ENCODE measurements at regions not wholly inside any gene's neighbourhood (a gene's known extent, or its start where the extent isn't known, plus 50 kb on each side); places are given as distances from the start of the nearest gene placed in this dataset.

DNA sequence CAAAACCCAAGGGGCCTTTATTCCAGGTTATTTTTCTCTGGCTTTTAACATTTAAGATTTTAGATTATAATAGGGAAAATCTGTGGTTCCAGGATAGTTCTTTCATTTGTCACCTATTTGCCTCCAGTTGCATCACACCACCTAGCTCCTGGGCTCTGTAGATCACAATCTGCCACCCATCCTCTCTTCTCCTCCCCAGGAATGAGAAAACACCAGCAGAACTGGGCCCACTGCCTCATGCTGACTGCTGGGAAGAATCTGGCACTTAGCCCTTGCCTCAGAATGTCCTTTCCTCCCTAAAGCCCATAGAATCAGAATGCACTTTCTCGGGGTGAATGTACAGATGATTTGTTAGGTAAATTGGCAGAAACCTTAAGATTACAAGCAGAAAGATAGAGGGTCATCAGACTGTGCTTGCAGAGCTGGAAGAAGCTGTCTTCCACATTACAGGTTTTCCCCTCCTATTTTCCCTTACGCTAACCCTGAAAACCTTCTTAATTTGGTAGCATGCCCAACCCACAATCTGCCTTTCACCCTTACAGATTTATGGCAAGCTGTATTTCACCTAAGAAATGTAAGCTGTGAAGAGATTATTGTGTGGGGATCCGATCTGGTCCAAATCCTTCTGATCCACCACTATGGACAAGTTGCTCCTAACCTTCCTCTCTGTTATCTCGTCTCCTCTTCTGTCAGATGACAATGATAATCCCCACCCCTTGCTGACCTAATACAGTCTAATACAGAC, 72.6 kb downstream of the LRRC30 start:
- no peak for DNase-seq
- no peak for ATAC-seq (ENCODE audit: low FRiP score in 2 of 2)

GRCh38 chr18:7304061-7304370, 73.1 kb downstream of the LRRC30 start:
- TF ChIP-seq EP300 (IDR thresholded peaks at IDR 0.05) (no peak), POLR2A (IDR thresholded peaks at IDR 0.05) (no peak), POLR2AphosphoS5 (IDR thresholded peaks at IDR 0.05) (no peak)
- TF ChIP-seq, protein P1, sequence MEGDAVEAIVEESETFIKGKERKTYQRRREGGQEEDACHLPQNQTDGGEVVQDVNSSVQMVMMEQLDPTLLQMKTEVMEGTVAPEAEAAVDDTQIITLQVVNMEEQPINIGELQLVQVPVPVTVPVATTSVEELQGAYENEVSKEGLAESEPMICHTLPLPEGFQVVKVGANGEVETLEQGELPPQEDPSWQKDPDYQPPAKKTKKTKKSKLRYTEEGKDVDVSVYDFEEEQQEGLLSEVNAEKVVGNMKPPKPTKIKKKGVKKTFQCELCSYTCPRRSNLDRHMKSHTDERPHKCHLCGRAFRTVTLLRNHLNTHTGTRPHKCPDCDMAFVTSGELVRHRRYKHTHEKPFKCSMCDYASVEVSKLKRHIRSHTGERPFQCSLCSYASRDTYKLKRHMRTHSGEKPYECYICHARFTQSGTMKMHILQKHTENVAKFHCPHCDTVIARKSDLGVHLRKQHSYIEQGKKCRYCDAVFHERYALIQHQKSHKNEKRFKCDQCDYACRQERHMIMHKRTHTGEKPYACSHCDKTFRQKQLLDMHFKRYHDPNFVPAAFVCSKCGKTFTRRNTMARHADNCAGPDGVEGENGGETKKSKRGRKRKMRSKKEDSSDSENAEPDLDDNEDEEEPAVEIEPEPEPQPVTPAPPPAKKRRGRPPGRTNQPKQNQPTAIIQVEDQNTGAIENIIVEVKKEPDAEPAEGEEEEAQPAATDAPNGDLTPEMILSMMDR (IDR thresholded peaks at IDR 0.05): no peak
- no peaks in the 10 kb centered on the region for H3K27me3 ChIP-seq
- H3K36me3 ChIP-seq: no peaks in the 10 kb centered on the region
- no peak overlapping the region for H3K27ac ChIP-seq
- WGBS, 2 donors: 81 to 86% methylated on average over 6 of the region's 6 CpGs
- DNase-seq (no peak), ATAC-seq (ENCODE audit: low FRiP score in 2 of 2) (no peak)
- no peaks in the 10 kb centered on the region for H3K4me1 ChIP-seq
- H3K4me3 ChIP-seq: no peak overlapping the region
- H3K9me3 ChIP-seq: peaks cover 0 to 7% (median 2%) of the 10 kb centered on the region in 4 donors

More for the DNA sequence above, 72.6 kb downstream of the LRRC30 start:
- H3K9me3 ChIP-seq: peaks cover 0 to 9% (median 4%) of the 10 kb centered on the region in 4 donors
- 64 to 78% methylated on average over 4 of the region's 4 CpGs for WGBS, 2 donors
- H3K4me1 ChIP-seq: no peaks in the 10 kb centered on the region
- no peaks in the 10 kb centered on the region for H3K27me3 ChIP-seq
- H3K4me3 ChIP-seq: no peak overlapping the region
- TF ChIP-seq EP300 (IDR thresholded peaks at IDR 0.05) (no peak), POLR2AphosphoS5 (IDR thresholded peaks at IDR 0.05) (no peak), POLR2A (IDR thresholded peaks at IDR 0.05) (no peak)
- TF ChIP-seq, protein P1 (IDR thresholded peaks at IDR 0.05): no peak
- H3K36me3 ChIP-seq: no peaks in the 10 kb centered on the region
- no peak overlapping the region for H3K27ac ChIP-seq

DNA sequence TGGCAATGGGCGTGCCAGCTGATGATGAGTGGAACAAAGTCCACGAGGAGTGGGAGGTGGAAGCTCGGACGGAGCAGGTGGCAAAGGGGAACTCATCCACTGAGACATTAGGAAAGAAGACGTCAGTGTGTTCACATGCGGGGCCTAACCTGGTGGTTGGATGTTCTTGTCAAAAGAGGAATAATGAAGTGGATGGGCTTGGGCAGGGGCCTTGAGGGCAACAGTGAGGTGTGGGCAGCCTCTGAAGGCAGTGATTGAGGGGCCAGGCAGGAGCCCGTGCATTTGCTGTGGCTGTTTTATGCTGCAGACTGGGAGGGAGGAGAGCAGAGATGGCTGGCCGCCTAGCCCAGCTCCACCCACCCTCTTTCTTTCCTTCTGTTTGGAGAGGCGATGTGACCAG, 74.5 kb downstream of the LRRC30 start:
- Histone ChIP-seq H3K27me3 (no peaks in the 10 kb centered on the region), H3K4me3 (no peak overlapping the region), H3K36me3 (no peaks in the 10 kb centered on the region), H3K4me1 (no peaks in the 10 kb centered on the region), H3K27ac (no peak overlapping the region), H3K9me3 (no peaks in the 10 kb centered on the region)
- no peak for ATAC-seq (ENCODE audit: low FRiP score in 2 of 2)
- no peak for DNase-seq
- 82 to 85% methylated on average over 9 of the region's 9 CpGs for WGBS, 2 donors
- TF ChIP-seq POLR2A (IDR thresholded peaks at IDR 0.05) (no peak), POLR2AphosphoS5 (IDR thresholded peaks at IDR 0.05) (no peak)
- TF ChIP-seq, protein P1 (IDR thresholded peaks at IDR 0.05): no peak

- Histone ChIP-seq H3K4me3 (no peak overlapping the region), H3K9me3 (no peaks in the 10 kb centered on the region), H3K27me3 (no peaks in the 10 kb centered on the region), H3K27ac (no peak overlapping the region), H3K36me3 (no peaks in the 10 kb centered on the region), H3K4me1 (no peaks in the 10 kb centered on the region)
- no peak for ATAC-seq (ENCODE audit: low FRiP score in 2 of 2)
- 83 to 85% methylated on average over 6 of the region's 6 CpGs for WGBS, 2 donors
- no peak for DNase-seq
- TF ChIP-seq EP300 (IDR thresholded peaks at IDR 0.05) (no peak), POLR2AphosphoS5 (IDR thresholded peaks at IDR 0.05) (no peak), POLR2A (IDR thresholded peaks at IDR 0.05) (no peak)
- TF ChIP-seq, protein P1 (IDR thresholded peaks at IDR 0.05): no peak
These were observed 76.1 kb downstream of the LRRC30 start for GRCh38 chr18:7307030-7307429.

DNA sequence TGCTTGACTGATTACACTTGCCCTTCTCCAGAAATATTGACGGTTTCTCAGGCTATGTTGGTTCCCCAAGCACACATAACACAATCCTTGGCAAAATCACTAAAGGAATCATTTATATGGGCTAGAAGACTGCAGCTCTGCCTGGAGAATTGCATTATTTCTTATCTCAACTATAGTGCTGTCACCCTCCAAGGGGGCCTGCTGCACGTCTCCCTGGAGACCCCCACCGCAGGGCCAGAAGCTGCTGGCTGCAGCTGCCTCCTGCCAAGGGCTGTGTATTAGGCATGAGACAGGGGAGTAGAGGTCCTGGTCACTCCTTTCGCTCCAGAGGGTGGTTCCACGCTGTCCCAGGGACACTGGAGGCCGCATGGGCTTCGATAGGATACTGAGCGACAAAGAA, 76.6 kb downstream of the LRRC30 start:
- Histone ChIP-seq H3K36me3 (no peaks in the 10 kb centered on the region), H3K27me3 (no peaks in the 10 kb centered on the region), H3K27ac (no peak overlapping the region), H3K4me3 (no peak overlapping the region), H3K9me3 (no peaks in the 10 kb centered on the region), H3K4me1 (no peaks in the 10 kb centered on the region)
- WGBS, 2 donors: 92 to 94% methylated on average over 7 to 8 of the region's 8 CpGs
- no peak for TF ChIP-seq POLR2AphosphoS5 (IDR thresholded peaks at IDR 0.05)
- TF ChIP-seq, protein P1 (IDR thresholded peaks at IDR 0.05): no peak
- TF ChIP-seq POLR2A (IDR thresholded peaks at IDR 0.05): no peak
- no peak for TF ChIP-seq EP300 (IDR thresholded peaks at IDR 0.05)
- peak in 1 of 2 donors; percentile 42 for DNase-seq
- ATAC-seq (ENCODE audit: low FRiP score in 2 of 2): peak in 1 of 2 donors; percentile 21

Measured in upper lobe of left lung (tissue), 6 donors.